ENCODE measurements at regions not wholly inside any gene's neighbourhood (a gene's known extent, or its start where the extent isn't known, plus 50 kb on each side); places are given as distances from the start of the nearest gene placed in this dataset.
"Not testable (repeated sequence)": the region's sequence is repeated elsewhere in the genome, so short reads cannot be mapped to it uniquely, and the experiment has no call there.

DNA sequence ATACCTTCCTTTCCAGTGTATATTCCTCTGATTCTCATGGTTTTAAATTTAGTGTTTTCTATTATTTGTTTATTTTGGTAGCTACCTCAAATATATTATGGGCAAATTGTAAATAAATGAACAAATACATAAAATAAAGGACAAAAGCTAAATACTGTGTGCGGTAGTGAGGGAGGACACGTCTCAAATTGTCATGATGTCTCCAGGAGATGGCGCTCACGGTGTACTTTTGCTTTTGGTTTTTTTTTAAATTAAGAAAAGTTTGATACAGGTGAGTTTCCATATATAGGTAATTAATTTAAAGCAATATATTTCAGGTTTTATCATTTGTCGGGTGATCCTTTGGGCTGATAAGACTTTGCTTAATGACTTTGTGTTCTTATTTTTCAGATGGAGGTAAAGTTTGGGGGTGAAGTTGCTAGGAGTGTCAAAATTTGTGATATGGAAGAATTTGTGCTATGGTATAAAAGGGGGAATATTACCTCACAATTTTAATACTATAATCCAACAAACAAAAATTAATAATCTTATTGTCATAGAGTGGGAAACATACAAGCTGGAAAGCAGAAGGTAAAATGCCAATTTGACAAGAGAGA, 68.4 kb upstream of the TMEM229A start:
- DNase-seq = peak; percentile 8

DNA sequence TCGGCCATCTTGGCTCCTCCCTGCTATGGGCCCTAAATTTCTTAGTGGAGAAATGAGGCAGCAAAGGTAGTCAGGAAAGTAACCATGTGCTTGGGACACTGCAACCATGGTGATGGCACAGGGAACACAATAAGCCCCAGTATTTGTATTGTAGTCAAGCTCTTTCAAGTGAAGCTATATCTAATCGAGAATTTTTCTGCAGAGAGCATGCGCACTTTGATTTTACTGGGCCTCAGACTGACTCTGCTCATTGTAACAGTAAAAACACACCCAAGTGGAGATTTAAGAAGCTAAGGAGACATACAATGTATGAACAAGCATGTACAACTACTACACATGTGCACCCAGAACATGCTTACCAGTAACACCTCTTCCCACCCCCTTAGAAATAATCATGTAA, 67.3 kb upstream of the TMEM229A start:
- DNase-seq = no peak

DNA sequence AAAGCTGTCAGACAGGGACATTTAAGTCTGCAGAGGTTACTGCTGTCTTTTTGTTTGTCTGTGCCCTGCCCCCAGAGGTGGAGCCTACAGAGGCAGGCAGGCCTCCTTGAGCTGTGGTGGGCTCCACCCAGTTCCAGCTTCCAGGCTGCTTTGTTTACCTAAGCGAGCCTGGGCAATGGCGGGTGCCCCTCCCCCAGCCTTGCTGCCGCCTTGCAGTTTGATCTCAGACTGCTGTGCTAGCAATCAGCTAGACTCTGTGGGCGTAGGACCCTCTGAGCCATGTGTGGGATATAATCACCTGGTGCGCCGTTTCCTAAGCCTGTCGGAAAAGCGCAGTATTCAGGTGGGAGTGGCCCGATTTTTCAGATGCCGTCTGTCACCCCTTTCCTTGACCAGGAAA, 66.7 kb upstream of the TMEM229A start:
- DNase-seq = not testable (repeated sequence)

DNA sequence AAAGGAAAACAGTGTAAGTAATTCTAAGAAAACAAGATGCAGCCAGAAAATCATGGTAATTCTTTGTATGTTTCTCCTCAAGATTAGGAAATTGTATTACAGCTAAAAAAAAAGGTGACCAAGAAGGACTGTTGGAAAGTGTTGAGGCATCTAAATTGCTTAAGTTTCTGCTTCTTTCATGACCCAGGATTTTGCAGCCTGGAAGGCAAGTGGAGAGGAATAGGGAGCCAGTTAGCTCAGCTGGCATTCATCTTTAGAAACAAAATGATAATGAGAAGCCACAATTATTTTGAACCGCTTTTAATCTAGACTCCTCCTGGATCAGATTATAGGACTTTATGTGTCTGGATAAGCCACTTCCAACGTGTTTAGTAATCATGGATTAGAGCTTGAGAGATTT, 56.8 kb upstream of the TMEM229A start:
- no peak for DNase-seq

DNA sequence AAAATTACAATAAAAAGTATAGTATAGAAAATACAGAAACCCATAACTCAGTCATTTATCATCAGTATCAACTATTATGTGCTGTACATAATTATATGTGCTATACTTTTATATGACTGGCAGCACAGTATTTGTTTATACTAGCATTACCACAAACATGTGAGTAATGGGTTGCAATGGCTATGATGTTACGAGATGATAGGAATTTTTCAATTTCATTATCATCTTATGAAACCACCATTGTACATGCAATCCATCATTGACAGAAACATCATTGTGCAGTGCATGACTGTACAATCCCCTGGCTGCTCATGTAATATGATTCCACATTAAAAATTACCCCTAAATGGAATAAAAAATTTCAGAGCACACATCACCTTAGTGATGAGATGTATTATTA, 55.7 kb upstream of the TMEM229A start:
- no peak for DNase-seq

DNA sequence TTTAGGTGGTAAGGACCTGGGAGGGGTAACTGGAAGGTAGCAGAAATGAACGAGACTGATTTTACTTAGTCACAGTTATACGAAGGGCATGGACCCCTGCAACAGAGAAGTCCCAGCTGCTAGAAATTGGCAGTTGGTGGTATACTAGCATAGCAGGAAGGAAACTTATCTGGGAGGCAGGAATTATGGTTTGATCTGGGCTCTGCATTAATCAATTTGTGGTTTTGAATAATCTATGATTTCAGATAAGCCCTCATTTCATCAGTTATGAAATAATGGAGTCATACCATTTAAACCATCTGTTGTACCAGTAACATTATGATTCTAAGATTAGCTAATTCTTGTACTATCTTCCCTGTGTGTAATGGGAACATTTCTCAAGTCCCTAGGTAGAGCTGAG, 54.0 kb upstream of the TMEM229A start:
- DNase-seq = no peak

DNA sequence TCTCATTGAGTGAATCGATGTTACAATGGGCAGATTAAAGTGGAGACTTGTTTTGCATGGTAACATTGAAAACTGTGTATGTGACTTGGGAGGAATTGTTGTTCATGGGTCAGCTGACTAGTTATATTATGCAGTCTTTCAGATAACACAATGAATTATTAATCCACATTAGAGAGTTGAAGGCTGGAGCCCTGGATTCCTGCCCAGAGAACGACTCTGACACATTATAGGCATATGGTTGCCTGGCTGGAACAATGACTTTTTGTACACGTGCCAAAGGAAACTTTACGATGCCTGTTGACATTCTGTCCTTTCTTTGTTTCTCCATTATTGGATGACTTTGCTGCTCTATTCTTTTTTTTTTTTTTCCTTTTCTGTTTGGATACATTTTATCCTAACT, 52.3 kb upstream of the TMEM229A start:
- DNase-seq = no peak

DNA sequence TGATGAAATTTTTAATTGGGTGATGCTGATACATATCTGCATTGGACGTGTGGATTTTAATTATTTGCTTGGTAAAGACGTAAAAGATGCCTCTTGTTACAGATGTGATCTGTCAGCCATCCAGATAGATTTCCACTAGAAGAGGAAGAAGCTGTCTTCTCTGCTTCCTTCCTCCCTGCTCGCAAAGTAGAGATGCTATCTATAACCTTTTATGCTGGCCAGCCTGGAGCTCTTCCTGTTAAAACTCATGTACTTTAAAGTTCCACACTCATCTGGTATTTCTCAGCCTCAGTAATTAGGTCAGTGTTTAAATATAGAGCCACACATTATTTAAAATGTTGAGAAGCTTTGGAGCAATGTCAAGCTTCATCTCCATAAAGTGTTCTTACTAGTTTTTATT, 51.2 kb upstream of the TMEM229A start:
- DNase-seq = no peak

All from NCI-H748 treated with DMSO at 0.1 percent for 48 hours (cell line).